Neural progenitor cell (in vitro differentiated cells): ENCODE measurements at regions not wholly inside any gene's neighbourhood (a gene's known extent, or its start where the extent isn't known, plus 50 kb on each side); places are given as distances from the start of the nearest gene placed in this dataset.
A peak's percentile ranks its signal among the peaks of the same experiment; 100 is the strongest.
"Not testable (repeated sequence)": the region's sequence is repeated elsewhere in the genome, so short reads cannot be mapped to it uniquely, and the experiment has no call there.

ENCODE experiments used
- DNase-seq: peaks from one replicate; pipeline ENCODE4 v3.0.0-alpha.2; 2016; ENCODE audit warnings: low spot score
- H2AFZ ChIP-seq: fragments of 200-600 bp; sonication (generic); replicated peaks from 2 replicates; pipeline ENCODE4 v1.6.1; 2016; ENCODE audit warnings: antibody characterized with exemption
- H3F3A ChIP-seq: fragments of 200-600 bp; sonication (generic); 2 replicates; pipeline ENCODE4 v1.6.1; 2016; ENCODE audit warnings: antibody characterized with exemption, low read depth
- H3K27ac ChIP-seq: fragments of 200-600 bp; sonication (generic); 2 replicates; pipeline ENCODE4 v1.5.1; 2016; ENCODE audit warnings: mild to moderate bottlenecking
- H3K27me3 ChIP-seq: fragments of 200-600 bp; sonication (generic); 2 replicates; pipeline ENCODE4 v1.6.1; 2016; ENCODE audit warnings: mild to moderate bottlenecking, moderate library complexity
- H3K36me3 ChIP-seq: fragments of 200-600 bp; sonication (generic); 2 replicates; pipeline ENCODE4 v1.5.1; 2016
- H3K4me1 ChIP-seq: fragments of 200-600 bp; sonication (generic); 2 replicates; pipeline ENCODE4 v1.6.1; 2016; ENCODE audit warnings: mixed run types
- H3K4me2 ChIP-seq: fragments of 200-600 bp; sonication (generic); 2 replicates; pipeline ENCODE4 v1.6.1; 2016
- H3K4me3 ChIP-seq: fragments of 200-600 bp; sonication (generic); 2 replicates; pipeline ENCODE4 v1.5.1; 2016
- H3K79me2 ChIP-seq: fragments of 200-600 bp; sonication (generic); 2 replicates; pipeline ENCODE4 v1.6.1; 2016; ENCODE audit warnings: low read depth
- H3K9ac ChIP-seq: fragments of 200-600 bp; sonication (generic); 2 replicates; pipeline ENCODE4 v1.6.1; 2016
- H3K9me3 ChIP-seq: fragments of 200-600 bp; sonication (generic); 2 replicates; pipeline ENCODE4 v1.5.1; 2016; ENCODE audit warnings: low read depth
- H4K20me1 ChIP-seq: fragments of 200-600 bp; sonication (generic); 2 replicates; pipeline ENCODE4 v1.6.1; 2016; ENCODE audit warnings: low read depth
- H3K27ac Mint-ChIP-seq: 3 replicates; pipeline ENCODE4 v1.8.0; 2021; ENCODE audit warnings: mixed read lengths
- H3K27me3 Mint-ChIP-seq: 2 replicates; pipeline ENCODE4 v1.8.0; 2022; ENCODE audit warnings: low read depth, mild to moderate bottlenecking, inconsistent platforms, moderate library complexity, mixed read lengths; ENCODE audit not compliant: insufficient read depth
- H3K36me3 Mint-ChIP-seq: 3 replicates; pipeline ENCODE4 v1.8.0; 2021; ENCODE audit warnings: mixed read lengths
- H3K4me1 Mint-ChIP-seq: 3 replicates; pipeline ENCODE4 v1.8.0; 2021; ENCODE audit warnings: mixed read lengths
- H3K4me3 Mint-ChIP-seq: 3 replicates; pipeline ENCODE4 v1.8.0; 2021; ENCODE audit warnings: mild to moderate bottlenecking, moderate library complexity, mixed read lengths
- H3K9me3 Mint-ChIP-seq: 3 replicates; pipeline ENCODE4 v1.8.0; 2020; ENCODE audit warnings: mixed read lengths
- CTCF ChIP-seq: fragments of 200-600 bp; sonication (generic); IDR thresholded peaks from 2 replicates; pipeline ENCODE4 v1.5.1; 2017; ENCODE audit warnings: antibody characterized with exemption, mild to moderate bottlenecking
- EZH2 ChIP-seq: fragments of 200-600 bp; sonication (generic); IDR thresholded peaks from 2 replicates; pipeline ENCODE4 v1.6.1; 2017; ENCODE audit warnings: antibody characterized with exemption, mild to moderate bottlenecking, moderate library complexity
- EZH2phosphoT487 ChIP-seq: fragments of 200-600 bp; sonication (generic); IDR thresholded peaks from 2 replicates; pipeline ENCODE4 v1.6.1; 2017; ENCODE audit warnings: antibody characterized with exemption

- Histone ChIP-seq H3K4me1 (no peaks in the 10 kb centered on the region), H3K27ac (no peak overlapping the region), H3F3A (no peaks in the 10 kb centered on the region), H4K20me1 (no peaks in the 10 kb centered on the region), H3K4me3 (no peak overlapping the region), H2AFZ (peak overlapping the region; percentile 1), H3K36me3 (no peaks in the 10 kb centered on the region), H3K4me2 (no peak overlapping the region), H3K79me2 (no peaks in the 10 kb centered on the region), H3K9me3 (no peaks in the 10 kb centered on the region), H3K27me3 (no peaks in the 10 kb centered on the region), H3K9ac (no peak overlapping the region)
- Mint-ChIP-seq H3K27ac (no peak overlapping the region), H3K4me1 (peaks cover 5% of the 10 kb centered on the region), H3K4me3 (no peak overlapping the region), H3K9me3 (no peaks in the 10 kb centered on the region), H3K27me3 (no peaks in the 10 kb centered on the region), H3K36me3 (no peaks in the 10 kb centered on the region)
- TF ChIP-seq EZH2phosphoT487: no peak
- TF ChIP-seq EZH2: no peak
- TF ChIP-seq CTCF: no peak
- no peak for DNase-seq
Observed at GRCh38 chr9:25752398-25752797, 74.2 kb upstream of the TUSC1 start.

GRCh38 chr9:25742256-25742655 is 64.0 kb upstream of the TUSC1 start:
- H3K27me3 Mint-ChIP-seq: peaks cover under 1% of the 10 kb centered on the region
- H3F3A ChIP-seq: no peaks in the 10 kb centered on the region
- peak; percentile 22 for DNase-seq
- H3K4me3 Mint-ChIP-seq: no peak overlapping the region
- H3K79me2 ChIP-seq: no peaks in the 10 kb centered on the region
- H2AFZ ChIP-seq: no peak overlapping the region
- H3K9ac ChIP-seq: no peak overlapping the region
- no peaks in the 10 kb centered on the region for H3K36me3 ChIP-seq
- no peaks in the 10 kb centered on the region for H3K9me3 Mint-ChIP-seq
- H3K4me3 ChIP-seq: no peak overlapping the region
- no peak overlapping the region for H3K27ac Mint-ChIP-seq
- H4K20me1 ChIP-seq: no peaks in the 10 kb centered on the region
- no peaks in the 10 kb centered on the region for H3K9me3 ChIP-seq
- H3K4me1 ChIP-seq: no peaks in the 10 kb centered on the region
- H3K4me1 Mint-ChIP-seq: peaks cover 22% of the 10 kb centered on the region
- H3K27me3 ChIP-seq: no peaks in the 10 kb centered on the region
- no peak overlapping the region for H3K27ac ChIP-seq
- no peak overlapping the region for H3K4me2 ChIP-seq
- H3K36me3 Mint-ChIP-seq: no peaks in the 10 kb centered on the region
- TF ChIP-seq CTCF: no peak
- TF ChIP-seq EZH2: no peak
- no peak for TF ChIP-seq EZH2phosphoT487

- Histone ChIP-seq H3F3A (no peaks in the 10 kb centered on the region), H3K4me2 (no peak overlapping the region), H3K4me3 (no peak overlapping the region), H3K9me3 (no peaks in the 10 kb centered on the region), H3K27me3 (no peaks in the 10 kb centered on the region), H3K27ac (no peak overlapping the region), H3K9ac (no peak overlapping the region), H3K4me1 (no peaks in the 10 kb centered on the region), H2AFZ (no peak overlapping the region), H3K79me2 (no peaks in the 10 kb centered on the region), H3K36me3 (no peaks in the 10 kb centered on the region), H4K20me1 (no peaks in the 10 kb centered on the region)
- DNase-seq: no peak
- H3K4me3 Mint-ChIP-seq: no peak overlapping the region
- no peak overlapping the region for H3K27ac Mint-ChIP-seq
- peaks cover 10% of the 10 kb centered on the region for H3K9me3 Mint-ChIP-seq
- peaks cover 2% of the 10 kb centered on the region for H3K27me3 Mint-ChIP-seq
- no peaks in the 10 kb centered on the region for H3K4me1 Mint-ChIP-seq
- peaks cover 3% of the 10 kb centered on the region for H3K36me3 Mint-ChIP-seq
- TF ChIP-seq CTCF: no peak
Observed at GRCh38 chr9:25733336-25733982, 55.2 kb upstream of the TUSC1 start.

- not testable (repeated sequence) for DNase-seq, H3K27ac ChIP-seq, H2AFZ ChIP-seq, H3K4me3 Mint-ChIP-seq, H3K4me2 ChIP-seq, H3K9ac ChIP-seq, H3K4me1 Mint-ChIP-seq, H4K20me1 ChIP-seq, H3K79me2 ChIP-seq, H3K27me3 Mint-ChIP-seq, H3K4me3 ChIP-seq, H3K9me3 ChIP-seq, H3K4me1 ChIP-seq, H3K36me3 ChIP-seq, H3F3A ChIP-seq, H3K27ac Mint-ChIP-seq, H3K36me3 Mint-ChIP-seq, H3K27me3 ChIP-seq
- H3K9me3 Mint-ChIP-seq: peaks cover 10% of the 10 kb centered on the region
Observed at GRCh38 chr9:25731895-25732794, 53.9 kb upstream of the TUSC1 start.
